ENCODE measurements at regions not wholly inside any gene's neighbourhood (a gene's known extent, or its start where the extent isn't known, plus 50 kb on each side); places are given as distances from the start of the nearest gene placed in this dataset.

DNA sequence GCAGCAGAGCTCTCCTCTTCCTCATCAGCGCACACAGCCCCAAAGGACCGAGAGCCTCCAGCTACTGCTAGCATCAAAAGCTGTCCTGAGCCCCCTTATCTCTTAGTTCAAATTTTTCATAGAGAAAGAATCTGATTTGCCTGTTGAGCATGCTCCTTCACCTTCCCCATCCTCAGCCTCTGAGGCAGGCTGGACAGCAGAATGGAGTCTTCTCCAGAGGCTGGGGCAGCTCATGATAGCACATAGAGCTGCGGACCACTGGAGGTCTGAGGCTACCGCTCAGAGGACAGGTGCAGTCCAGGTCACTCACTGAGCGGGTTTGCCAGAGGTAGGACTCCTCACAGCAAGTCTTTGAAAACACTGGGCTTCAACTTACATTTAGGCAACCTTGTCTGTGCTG is 72.8 kb upstream of the GRB10 start:
- TF ChIP-seq, protein P1, sequence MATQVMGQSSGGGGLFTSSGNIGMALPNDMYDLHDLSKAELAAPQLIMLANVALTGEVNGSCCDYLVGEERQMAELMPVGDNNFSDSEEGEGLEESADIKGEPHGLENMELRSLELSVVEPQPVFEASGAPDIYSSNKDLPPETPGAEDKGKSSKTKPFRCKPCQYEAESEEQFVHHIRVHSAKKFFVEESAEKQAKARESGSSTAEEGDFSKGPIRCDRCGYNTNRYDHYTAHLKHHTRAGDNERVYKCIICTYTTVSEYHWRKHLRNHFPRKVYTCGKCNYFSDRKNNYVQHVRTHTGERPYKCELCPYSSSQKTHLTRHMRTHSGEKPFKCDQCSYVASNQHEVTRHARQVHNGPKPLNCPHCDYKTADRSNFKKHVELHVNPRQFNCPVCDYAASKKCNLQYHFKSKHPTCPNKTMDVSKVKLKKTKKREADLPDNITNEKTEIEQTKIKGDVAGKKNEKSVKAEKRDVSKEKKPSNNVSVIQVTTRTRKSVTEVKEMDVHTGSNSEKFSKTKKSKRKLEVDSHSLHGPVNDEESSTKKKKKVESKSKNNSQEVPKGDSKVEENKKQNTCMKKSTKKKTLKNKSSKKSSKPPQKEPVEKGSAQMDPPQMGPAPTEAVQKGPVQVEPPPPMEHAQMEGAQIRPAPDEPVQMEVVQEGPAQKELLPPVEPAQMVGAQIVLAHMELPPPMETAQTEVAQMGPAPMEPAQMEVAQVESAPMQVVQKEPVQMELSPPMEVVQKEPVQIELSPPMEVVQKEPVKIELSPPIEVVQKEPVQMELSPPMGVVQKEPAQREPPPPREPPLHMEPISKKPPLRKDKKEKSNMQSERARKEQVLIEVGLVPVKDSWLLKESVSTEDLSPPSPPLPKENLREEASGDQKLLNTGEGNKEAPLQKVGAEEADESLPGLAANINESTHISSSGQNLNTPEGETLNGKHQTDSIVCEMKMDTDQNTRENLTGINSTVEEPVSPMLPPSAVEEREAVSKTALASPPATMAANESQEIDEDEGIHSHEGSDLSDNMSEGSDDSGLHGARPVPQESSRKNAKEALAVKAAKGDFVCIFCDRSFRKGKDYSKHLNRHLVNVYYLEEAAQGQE (IDR thresholded peaks at IDR 0.05; ENCODE audit: insufficient replicate concordance, low read depth), result no peak
- TF ChIP-seq GABPA (IDR thresholded peaks at IDR 0.05; ENCODE audit: low read depth) (no peak), POLR2AphosphoS5 (IDR thresholded peaks at IDR 0.05; ENCODE audit: low read depth) (no peak), SPI1 (IDR thresholded peaks at IDR 0.05; ENCODE audit: borderline replicate concordance, low read depth) (no peak)
- TF ChIP-seq, protein P2, sequence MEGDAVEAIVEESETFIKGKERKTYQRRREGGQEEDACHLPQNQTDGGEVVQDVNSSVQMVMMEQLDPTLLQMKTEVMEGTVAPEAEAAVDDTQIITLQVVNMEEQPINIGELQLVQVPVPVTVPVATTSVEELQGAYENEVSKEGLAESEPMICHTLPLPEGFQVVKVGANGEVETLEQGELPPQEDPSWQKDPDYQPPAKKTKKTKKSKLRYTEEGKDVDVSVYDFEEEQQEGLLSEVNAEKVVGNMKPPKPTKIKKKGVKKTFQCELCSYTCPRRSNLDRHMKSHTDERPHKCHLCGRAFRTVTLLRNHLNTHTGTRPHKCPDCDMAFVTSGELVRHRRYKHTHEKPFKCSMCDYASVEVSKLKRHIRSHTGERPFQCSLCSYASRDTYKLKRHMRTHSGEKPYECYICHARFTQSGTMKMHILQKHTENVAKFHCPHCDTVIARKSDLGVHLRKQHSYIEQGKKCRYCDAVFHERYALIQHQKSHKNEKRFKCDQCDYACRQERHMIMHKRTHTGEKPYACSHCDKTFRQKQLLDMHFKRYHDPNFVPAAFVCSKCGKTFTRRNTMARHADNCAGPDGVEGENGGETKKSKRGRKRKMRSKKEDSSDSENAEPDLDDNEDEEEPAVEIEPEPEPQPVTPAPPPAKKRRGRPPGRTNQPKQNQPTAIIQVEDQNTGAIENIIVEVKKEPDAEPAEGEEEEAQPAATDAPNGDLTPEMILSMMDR (IDR thresholded peaks at IDR 0.05; ENCODE audit: insufficient read depth, low read length), result no peak
- no peak overlapping the region for H3K4me3 ChIP-seq (replicated peaks; ENCODE audit: insufficient read depth, low read length)
- no peak for DNase-seq (ENCODE audit: low read depth in 1 of 2, low spot score in 1 of 2)

DNA sequence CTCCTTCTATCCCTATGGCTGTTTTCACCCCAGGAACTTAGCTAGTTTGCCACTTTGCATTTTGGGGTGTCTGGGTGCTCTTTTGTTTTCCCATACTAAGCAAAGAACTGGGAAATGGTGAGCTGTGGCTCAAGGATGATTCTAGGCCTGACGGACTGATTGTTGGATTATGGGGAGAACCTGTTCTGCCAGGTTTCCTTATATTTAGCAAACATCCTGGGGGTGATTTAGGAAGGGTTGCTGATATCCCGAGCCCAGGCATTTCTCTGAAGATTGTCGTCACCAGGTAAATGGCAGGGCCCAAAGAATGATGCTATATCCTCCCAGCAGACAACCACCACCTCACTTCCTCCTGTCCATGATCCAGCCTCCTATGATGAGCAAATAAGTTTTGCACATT is 72.1 kb upstream of the GRB10 start:
- no peak overlapping the region for H3K4me3 ChIP-seq (replicated peaks; ENCODE audit: insufficient read depth, low read length)
- no peak overlapping the region for H3K27ac ChIP-seq (replicated peaks)
- no peak for DNase-seq (ENCODE audit: low read depth in 1 of 2, low spot score in 1 of 2)
- no peak for TF ChIP-seq GABPA (IDR thresholded peaks at IDR 0.05; ENCODE audit: low read depth)
- no peak for TF ChIP-seq SPI1 (IDR thresholded peaks at IDR 0.05; ENCODE audit: borderline replicate concordance, low read depth)
- TF ChIP-seq, protein P1 (IDR thresholded peaks at IDR 0.05; ENCODE audit: insufficient replicate concordance, low read depth), result no peak
- TF ChIP-seq, protein P2 (IDR thresholded peaks at IDR 0.05; ENCODE audit: insufficient read depth, low read length), result no peak
- TF ChIP-seq POLR2AphosphoS5 (IDR thresholded peaks at IDR 0.05; ENCODE audit: low read depth), result no peak
- H3K27me3 ChIP-seq (ENCODE audit: insufficient read depth, poor library complexity, severe bottlenecking), result no peaks in the 10 kb centered on the region

More for the DNA sequence above, 72.8 kb upstream of the GRB10 start:
- Histone ChIP-seq H3K27ac (replicated peaks) (no peak overlapping the region), H3K27me3 (ENCODE audit: insufficient read depth, poor library complexity, severe bottlenecking) (no peaks in the 10 kb centered on the region)

DNA sequence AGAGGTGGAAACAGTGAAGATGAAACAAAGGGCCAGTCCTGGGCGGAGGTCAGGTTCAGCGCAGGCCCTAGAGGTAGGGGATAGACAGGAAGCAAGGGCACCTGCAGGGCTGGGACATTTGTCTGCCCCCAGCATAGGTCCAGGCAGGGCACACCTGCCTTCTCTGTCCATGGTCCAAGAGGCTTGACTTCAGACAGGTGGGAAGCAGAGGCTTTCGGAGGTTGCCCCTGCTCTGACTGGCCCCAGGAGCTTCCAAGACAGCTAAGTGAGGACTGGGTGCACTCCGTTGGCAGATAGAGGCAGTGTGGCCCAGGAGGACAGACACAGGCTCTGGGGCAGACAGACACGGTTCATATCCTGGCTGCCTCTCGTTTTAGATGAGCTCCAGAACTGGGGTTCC is 71.6 kb upstream of the GRB10 start:
- TF ChIP-seq, protein P2 (IDR thresholded peaks at IDR 0.05; ENCODE audit: insufficient read depth, low read length), result no peak
- TF ChIP-seq, protein P1 (IDR thresholded peaks at IDR 0.05; ENCODE audit: insufficient replicate concordance, low read depth), result no peak
- TF ChIP-seq POLR2AphosphoS5 (IDR thresholded peaks at IDR 0.05; ENCODE audit: low read depth) (no peak), GABPA (IDR thresholded peaks at IDR 0.05; ENCODE audit: low read depth) (no peak), SPI1 (IDR thresholded peaks at IDR 0.05; ENCODE audit: borderline replicate concordance, low read depth) (no peak)
- DNase-seq (ENCODE audit: low read depth in 1 of 2, low spot score in 1 of 2), result no peak
- Histone ChIP-seq H3K27ac (replicated peaks) (no peak overlapping the region), H3K4me3 (replicated peaks; ENCODE audit: insufficient read depth, low read length) (no peak overlapping the region), H3K27me3 (ENCODE audit: insufficient read depth, poor library complexity, severe bottlenecking) (no peaks in the 10 kb centered on the region)
